Panc1 (cell line): ENCODE measurements at regions not wholly inside any gene's neighbourhood (a gene's known extent, or its start where the extent isn't known, plus 50 kb on each side); places are given as distances from the start of the nearest gene placed in this dataset.

ENCODE experiments used
- ATAC-seq: fragments of 200-7000 bp; cut with Tn5 transposase; 2 replicates; pipeline ENCODE4 v1.9.1; 2020; ENCODE audit warnings: mild to moderate bottlenecking, moderate library complexity
- BruUV-seq: library from RNA; stranded (reverse); fragments of 400-500 nt; replicated peaks from 2 replicates; lab custom pipeline; 2021; lab: Mats Ljungman, UMichigan
- CTCF ChIA-PET: fragments of 300-600 bp; sonication (Branson Sonifier 250); formaldehyde crosslinking; loops from one replicate; lab custom pipeline; 2022; ENCODE audit warnings: antibody characterized with exemption; lab: Charles Lee
- POLR2A ChIA-PET: fragments of 300-600 bp; sonication (Branson Sonifier 250); formaldehyde crosslinking; loops from one replicate; lab custom pipeline; 2022; ENCODE audit warnings: antibody characterized with exemption; lab: Charles Lee
- DNase-seq: peaks from one replicate; pipeline ENCODE4 v3.0.0-alpha.2; 2010; ENCODE audit warnings: low read depth, low spot score
- H3K27ac ChIP-seq: 2 replicates; pipeline ENCODE4 v1.5.1; 2011; ENCODE audit warnings: mild to moderate bottlenecking, low read length, inconsistent platforms
- H3K27me3 ChIP-seq: fragments of 200-500 bp; sonication (Bioruptor generic); 2 replicates; pipeline ENCODE4 v1.6.0; 2014; ENCODE audit warnings: low read length, inconsistent platforms; ENCODE audit not compliant: control insufficient read depth, insufficient read depth
- H3K36me3 ChIP-seq: fragments of 200-500 bp; sonication (Bioruptor generic); 2 replicates; pipeline ENCODE4 v1.5.1; 2014; ENCODE audit warnings: inconsistent platforms, mild to moderate bottlenecking, low read length, moderate library complexity; ENCODE audit not compliant: control insufficient read depth, insufficient read depth
- H3K4me1 ChIP-seq: 2 replicates; pipeline ENCODE4 v1.5.1; 2011; ENCODE audit warnings: inconsistent platforms, mild to moderate bottlenecking, low read length, moderate library complexity; ENCODE audit not compliant: control insufficient read depth, insufficient read depth
- H3K4me3 ChIP-seq, 2 experiments: 2 replicates each; pipeline ENCODE4 v1.5.1; 2011 to 2012; ENCODE audit warnings: low read depth in 2 of 2, low read length in 2 of 2, mild to moderate bottlenecking in 2 of 2, inconsistent platforms in 1 of 2, moderate library complexity in 1 of 2
- H3K9me3 ChIP-seq: fragments of 200-500 bp; sonication (Bioruptor generic); 2 replicates; pipeline ENCODE4 v1.5.1; 2014; ENCODE audit warnings: low read depth, mild to moderate bottlenecking, inconsistent platforms, low read length, moderate library complexity; ENCODE audit not compliant: control insufficient read depth, insufficient read depth
- POLR2AphosphoS5 ChIP-seq: IDR thresholded peaks from 2 replicates; pipeline ENCODE4 v1.6.1; 2012; ENCODE audit warnings: mild to moderate bottlenecking, low read depth, low read length, moderate library complexity
- SIN3A ChIP-seq: IDR thresholded peaks from 2 replicates; pipeline ENCODE4 v1.6.1; 2012; ENCODE audit warnings: low read depth, mild to moderate bottlenecking, low read length, moderate library complexity, borderline replicate concordance; ENCODE audit not compliant: insufficient read depth
- TCF7L2 ChIP-seq: IDR thresholded peaks from 2 replicates; pipeline ENCODE4 v1.6.1; 2011; ENCODE audit warnings: mild to moderate bottlenecking, low read depth, low read length, inconsistent platforms
- in situ Hi-C: cut with HindIII; loops from 2 replicates; pipeline ENCODE4 v1.10.0; 2016; ENCODE audit warnings: low sequenced_read_pairs, low pct_unique_long_range_greater_than_20kb
- intact Hi-C: fragments of 100-400 bp; cut with micrococcal nuclease; formaldehyde crosslinking; loops from one replicate; pipeline ENCODE4 v1.10.0; 2022; ENCODE audit not compliant: unreplicated experiment
- TF ChIP-seq, protein P1 (sequence below), 2 experiments: IDR thresholded peaks; 2 replicates each; pipeline ENCODE4 v1.6.1; 2011 to 2012; ENCODE audit warnings: low read depth in 2 of 2, control low read depth in 1 of 2, low read length in 1 of 2, mild to moderate bottlenecking in 1 of 2, moderate library complexity in 1 of 2; ENCODE audit not compliant: insufficient read depth in 1 of 2
- TF ChIP-seq, protein P2 (sequence below): fragments of 450-650 bp; IDR thresholded peaks from 2 replicates; pipeline ENCODE4 v1.5.1; 2017; ENCODE audit warnings: mild to moderate bottlenecking

DNA sequence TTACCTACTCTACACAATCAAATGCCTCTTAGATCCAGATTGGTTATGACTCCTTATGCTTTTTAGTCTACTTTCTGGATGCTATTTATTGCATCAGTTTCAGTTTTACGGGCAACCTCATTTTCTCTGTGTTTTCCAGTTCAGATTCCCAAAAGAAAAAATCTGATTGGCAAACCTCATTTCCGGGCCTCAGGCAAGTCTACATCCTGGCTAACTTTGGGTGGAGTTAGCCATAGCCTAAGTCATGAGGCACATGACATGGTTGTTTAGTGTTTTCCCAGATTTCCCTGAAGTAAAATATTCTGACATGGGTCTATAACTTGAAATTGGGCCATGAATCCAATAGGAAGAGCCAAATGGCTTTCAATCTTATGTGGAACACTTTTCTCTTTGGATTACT, 339.7 kb downstream of the NUAK1 start:
- no peak for ATAC-seq
- intact Hi-C loops (no loop called here), in situ Hi-C loops (no loop called here)
- Histone ChIP-seq H3K27ac (no peak overlapping the region), H3K4me3 (no peak overlapping the region), H3K4me1 (no peaks in the 10 kb centered on the region), H3K9me3 (no peaks in the 10 kb centered on the region), H3K27me3 (no peaks in the 10 kb centered on the region), H3K36me3 (no peaks in the 10 kb centered on the region)
- POLR2A ChIA-PET = no interaction called here
- TF ChIP-seq SIN3A = no peak
- TF ChIP-seq POLR2AphosphoS5 = no peak
- no peak for TF ChIP-seq TCF7L2
- TF ChIP-seq, protein P1, sequence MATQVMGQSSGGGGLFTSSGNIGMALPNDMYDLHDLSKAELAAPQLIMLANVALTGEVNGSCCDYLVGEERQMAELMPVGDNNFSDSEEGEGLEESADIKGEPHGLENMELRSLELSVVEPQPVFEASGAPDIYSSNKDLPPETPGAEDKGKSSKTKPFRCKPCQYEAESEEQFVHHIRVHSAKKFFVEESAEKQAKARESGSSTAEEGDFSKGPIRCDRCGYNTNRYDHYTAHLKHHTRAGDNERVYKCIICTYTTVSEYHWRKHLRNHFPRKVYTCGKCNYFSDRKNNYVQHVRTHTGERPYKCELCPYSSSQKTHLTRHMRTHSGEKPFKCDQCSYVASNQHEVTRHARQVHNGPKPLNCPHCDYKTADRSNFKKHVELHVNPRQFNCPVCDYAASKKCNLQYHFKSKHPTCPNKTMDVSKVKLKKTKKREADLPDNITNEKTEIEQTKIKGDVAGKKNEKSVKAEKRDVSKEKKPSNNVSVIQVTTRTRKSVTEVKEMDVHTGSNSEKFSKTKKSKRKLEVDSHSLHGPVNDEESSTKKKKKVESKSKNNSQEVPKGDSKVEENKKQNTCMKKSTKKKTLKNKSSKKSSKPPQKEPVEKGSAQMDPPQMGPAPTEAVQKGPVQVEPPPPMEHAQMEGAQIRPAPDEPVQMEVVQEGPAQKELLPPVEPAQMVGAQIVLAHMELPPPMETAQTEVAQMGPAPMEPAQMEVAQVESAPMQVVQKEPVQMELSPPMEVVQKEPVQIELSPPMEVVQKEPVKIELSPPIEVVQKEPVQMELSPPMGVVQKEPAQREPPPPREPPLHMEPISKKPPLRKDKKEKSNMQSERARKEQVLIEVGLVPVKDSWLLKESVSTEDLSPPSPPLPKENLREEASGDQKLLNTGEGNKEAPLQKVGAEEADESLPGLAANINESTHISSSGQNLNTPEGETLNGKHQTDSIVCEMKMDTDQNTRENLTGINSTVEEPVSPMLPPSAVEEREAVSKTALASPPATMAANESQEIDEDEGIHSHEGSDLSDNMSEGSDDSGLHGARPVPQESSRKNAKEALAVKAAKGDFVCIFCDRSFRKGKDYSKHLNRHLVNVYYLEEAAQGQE (IDR thresholded peaks at IDR 0.05; ENCODE audit: insufficient read depth in 1 of 2, low read depth in 2 of 2, low read length in 1 of 2) = no peak
- TF ChIP-seq, protein P2, sequence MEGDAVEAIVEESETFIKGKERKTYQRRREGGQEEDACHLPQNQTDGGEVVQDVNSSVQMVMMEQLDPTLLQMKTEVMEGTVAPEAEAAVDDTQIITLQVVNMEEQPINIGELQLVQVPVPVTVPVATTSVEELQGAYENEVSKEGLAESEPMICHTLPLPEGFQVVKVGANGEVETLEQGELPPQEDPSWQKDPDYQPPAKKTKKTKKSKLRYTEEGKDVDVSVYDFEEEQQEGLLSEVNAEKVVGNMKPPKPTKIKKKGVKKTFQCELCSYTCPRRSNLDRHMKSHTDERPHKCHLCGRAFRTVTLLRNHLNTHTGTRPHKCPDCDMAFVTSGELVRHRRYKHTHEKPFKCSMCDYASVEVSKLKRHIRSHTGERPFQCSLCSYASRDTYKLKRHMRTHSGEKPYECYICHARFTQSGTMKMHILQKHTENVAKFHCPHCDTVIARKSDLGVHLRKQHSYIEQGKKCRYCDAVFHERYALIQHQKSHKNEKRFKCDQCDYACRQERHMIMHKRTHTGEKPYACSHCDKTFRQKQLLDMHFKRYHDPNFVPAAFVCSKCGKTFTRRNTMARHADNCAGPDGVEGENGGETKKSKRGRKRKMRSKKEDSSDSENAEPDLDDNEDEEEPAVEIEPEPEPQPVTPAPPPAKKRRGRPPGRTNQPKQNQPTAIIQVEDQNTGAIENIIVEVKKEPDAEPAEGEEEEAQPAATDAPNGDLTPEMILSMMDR = no peak
- BruUV-seq = no TSS peak
- no peak for DNase-seq
- CTCF ChIA-PET = no interaction called here

DNA sequence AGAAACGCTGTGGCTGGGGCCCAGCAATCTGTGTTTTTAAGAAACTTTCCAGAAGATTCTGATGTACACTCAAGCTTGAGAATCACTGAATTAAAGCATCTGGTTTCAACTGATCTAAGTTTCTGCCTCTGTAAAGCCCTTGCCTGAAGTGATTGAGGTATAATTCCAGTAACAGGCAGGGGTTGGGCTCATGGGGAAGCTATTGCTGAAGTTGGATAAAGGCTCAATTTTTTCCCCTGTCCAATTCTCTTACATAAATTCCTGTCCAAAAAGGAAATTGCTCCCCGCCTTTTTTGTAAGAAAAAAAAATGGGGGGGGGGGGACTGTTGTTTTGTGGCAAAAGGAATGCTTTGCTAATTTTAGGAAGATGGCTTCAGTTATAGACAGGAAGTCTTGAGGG, 337.4 kb downstream of the NUAK1 start:
- CTCF ChIA-PET = no interaction called here
- Histone ChIP-seq H3K27me3 (no peaks in the 10 kb centered on the region), H3K9me3 (no peaks in the 10 kb centered on the region), H3K4me3 (no peak overlapping the region), H3K27ac (no peak overlapping the region), H3K4me1 (no peaks in the 10 kb centered on the region), H3K36me3 (no peaks in the 10 kb centered on the region)
- intact Hi-C loops (no loop called here), in situ Hi-C loops (no loop called here)
- POLR2A ChIA-PET = interaction anchor here (0.7 kb wide), 1 partner anchor 134 kb away, joined by 12 read pairs; no protein-coding TSS in a partner anchor
- no peak for ATAC-seq
- no peak for DNase-seq
- no TSS peak for BruUV-seq
- TF ChIP-seq, protein P2 = no peak
- TF ChIP-seq, protein P1 (IDR thresholded peaks at IDR 0.05; ENCODE audit: insufficient read depth in 1 of 2, low read depth in 2 of 2, low read length in 1 of 2) = no peak
- TF ChIP-seq SIN3A (no peak), POLR2AphosphoS5 (no peak), TCF7L2 (no peak)
